Prostate gland (tissue), 2 donors: ENCODE measurements at regions not wholly inside any gene's neighbourhood (a gene's known extent, or its start where the extent isn't known, plus 50 kb on each side); places are given as distances from the start of the nearest gene placed in this dataset.
"Not testable (repeated sequence)": the region's sequence is repeated elsewhere in the genome, so short reads cannot be mapped to it uniquely, and the experiment has no call there.

Source experiments
- DNase-seq: peaks from one replicate; pipeline ENCODE4 v3.0.0-alpha.2; 2019; ENCODE audit warnings: low spot score
- H3K27ac ChIP-seq, 2 donors: fragments of 200-600 bp; sonication (generic); 2 replicates each; pipeline ENCODE4 v1.5.1; 2017 to 2019
- H3K27me3 ChIP-seq: fragments of 200-600 bp; sonication (generic); replicated peaks from 2 replicates; pipeline ENCODE4 v1.5.1; 2019; ENCODE audit not compliant: insufficient read depth
- H3K36me3 ChIP-seq, 2 donors: fragments of 200-600 bp; sonication (generic); 1 replicate in 1 of 2; 2 replicates in 1 of 2; pipeline versions ENCODE4 v1.5.1 to v1.8.1; 2017 to 2019
- H3K4me1 ChIP-seq: fragments of 200-600 bp; sonication (generic); replicated peaks from 2 replicates; pipeline ENCODE4 v1.5.1; 2019
- H3K4me3 ChIP-seq, 2 donors: fragments of 200-600 bp; sonication (generic); 2 replicates each; pipeline ENCODE4 v1.5.1; 2017 to 2019
- H3K9me3 ChIP-seq: fragments of 200-600 bp; sonication (generic); 2 replicates; pipeline ENCODE4 v1.5.1; 2017
- POLR2A ChIP-seq: fragments of 450-650 bp; IDR thresholded peaks from one replicate; pipeline ENCODE4 v1.6.1; 2016; ENCODE audit warnings: antibody characterized with exemption, mild to moderate bottlenecking
- POLR2AphosphoS5 ChIP-seq: sonication (generic); formaldehyde crosslinking; IDR thresholded peaks from one replicate; pipeline ENCODE4 v1.6.1; 2017; ENCODE audit warnings: antibody characterized with exemption
- WGBS: methylation state at CpG from one replicate; pipeline ENCODE4 v1.1.5; 2018; 5-methylcytosine and 5-hydroxymethylcytosine counted together
- intact Hi-C: fragments of 100-400 bp; cut with DNase I; formaldehyde crosslinking; loops from one replicate; pipeline ENCODE4 v1.14.2; 2022
- TF ChIP-seq, protein P1 (sequence below), 4 experiments: fragments of 200-600 bp in 2 of 4; fragments of 450-650 bp in 2 of 4; sonication (generic) in 2 of 4; IDR thresholded peaks; 1 replicate in 3 of 4; 2 replicates in 1 of 4; pipeline ENCODE4 v1.5.1; 2016 to 2019; ENCODE audit warnings: antibody characterized with exemption in 4 of 4, mild to moderate bottlenecking in 2 of 4, moderate library complexity in 2 of 4

DNA sequence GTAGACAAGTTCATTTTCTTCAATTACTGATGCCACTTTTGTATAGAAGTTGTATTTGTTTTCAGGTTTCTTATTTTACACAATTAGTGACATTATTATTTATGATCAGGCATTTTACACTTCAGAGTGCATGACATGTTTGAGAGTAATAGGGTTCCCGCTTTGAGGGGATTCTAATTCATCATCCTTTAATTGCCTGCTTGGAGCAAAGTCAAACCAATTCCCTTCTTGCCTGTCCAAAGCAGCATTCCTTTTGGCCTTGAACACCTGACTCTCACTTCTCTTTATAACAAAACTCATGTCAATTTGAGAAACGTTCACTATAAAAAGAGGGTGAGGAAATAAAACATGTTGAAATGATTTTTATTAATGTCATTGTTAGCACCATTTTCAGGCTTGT is 1149.4 kb downstream of the NXPH1 start:
- H3K9me3 ChIP-seq = no peaks in the 10 kb centered on the region
- H3K27ac ChIP-seq = no peak overlapping the region
- no peaks in the 10 kb centered on the region for H3K36me3 ChIP-seq
- H3K4me1 ChIP-seq = no peaks in the 10 kb centered on the region
- H3K4me3 ChIP-seq = no peak overlapping the region
- no peaks in the 10 kb centered on the region for H3K27me3 ChIP-seq
- DNase-seq = no peak
- intact Hi-C loops = no loop called here
- TF ChIP-seq, protein P1, sequence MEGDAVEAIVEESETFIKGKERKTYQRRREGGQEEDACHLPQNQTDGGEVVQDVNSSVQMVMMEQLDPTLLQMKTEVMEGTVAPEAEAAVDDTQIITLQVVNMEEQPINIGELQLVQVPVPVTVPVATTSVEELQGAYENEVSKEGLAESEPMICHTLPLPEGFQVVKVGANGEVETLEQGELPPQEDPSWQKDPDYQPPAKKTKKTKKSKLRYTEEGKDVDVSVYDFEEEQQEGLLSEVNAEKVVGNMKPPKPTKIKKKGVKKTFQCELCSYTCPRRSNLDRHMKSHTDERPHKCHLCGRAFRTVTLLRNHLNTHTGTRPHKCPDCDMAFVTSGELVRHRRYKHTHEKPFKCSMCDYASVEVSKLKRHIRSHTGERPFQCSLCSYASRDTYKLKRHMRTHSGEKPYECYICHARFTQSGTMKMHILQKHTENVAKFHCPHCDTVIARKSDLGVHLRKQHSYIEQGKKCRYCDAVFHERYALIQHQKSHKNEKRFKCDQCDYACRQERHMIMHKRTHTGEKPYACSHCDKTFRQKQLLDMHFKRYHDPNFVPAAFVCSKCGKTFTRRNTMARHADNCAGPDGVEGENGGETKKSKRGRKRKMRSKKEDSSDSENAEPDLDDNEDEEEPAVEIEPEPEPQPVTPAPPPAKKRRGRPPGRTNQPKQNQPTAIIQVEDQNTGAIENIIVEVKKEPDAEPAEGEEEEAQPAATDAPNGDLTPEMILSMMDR (IDR thresholded peaks at IDR 0.05) = no peak
- no peak for TF ChIP-seq POLR2AphosphoS5
- TF ChIP-seq POLR2A = no peak
- WGBS = 17% methylated on average over 2 of the region's 2 CpGs

- H3K4me1 ChIP-seq = no peaks in the 10 kb centered on the region
- DNase-seq = no peak
- no peak for TF ChIP-seq POLR2A
- no peak for TF ChIP-seq POLR2AphosphoS5
- TF ChIP-seq, protein P1 (IDR thresholded peaks at IDR 0.05) = no peak
- WGBS = 61% methylated on average over 2 of the region's 2 CpGs
- H3K4me3 ChIP-seq = no peak overlapping the region
- no peaks in the 10 kb centered on the region for H3K9me3 ChIP-seq
- no peaks in the 10 kb centered on the region for H3K36me3 ChIP-seq
- H3K27ac ChIP-seq = no peak overlapping the region
- intact Hi-C loops = no loop called here
- no peaks in the 10 kb centered on the region for H3K27me3 ChIP-seq
These were observed 1165.0 kb downstream of the NXPH1 start for GRCh38 chr7:9598411-9598810.

GRCh38 chr7:9600974-9601373 is 1167.6 kb downstream of the NXPH1 start:
- 91% methylated on average over 2 of the region's 2 CpGs for WGBS
- Histone ChIP-seq H3K4me3 (no peak overlapping the region), H3K36me3 (no peaks in the 10 kb centered on the region), H3K9me3 (no peaks in the 10 kb centered on the region), H3K4me1 (no peaks in the 10 kb centered on the region), H3K27ac (no peak overlapping the region), H3K27me3 (no peaks in the 10 kb centered on the region)
- intact Hi-C loops = no loop called here
- no peak for DNase-seq
- TF ChIP-seq POLR2A = no peak
- TF ChIP-seq POLR2AphosphoS5 = no peak
- TF ChIP-seq, protein P1 (IDR thresholded peaks at IDR 0.05) = no peak

GRCh38 chr7:9603291-9603690 is 1169.9 kb downstream of the NXPH1 start:
- Histone ChIP-seq H3K4me3 (no peak overlapping the region), H3K27ac (no peak overlapping the region), H3K36me3 (no peaks in the 10 kb centered on the region), H3K4me1 (no peaks in the 10 kb centered on the region), H3K9me3 (no peaks in the 10 kb centered on the region), H3K27me3 (no peaks in the 10 kb centered on the region)
- TF ChIP-seq, protein P1 (IDR thresholded peaks at IDR 0.05) = no peak
- TF ChIP-seq POLR2A = no peak
- TF ChIP-seq POLR2AphosphoS5 = no peak
- intact Hi-C loops = no loop called here
- DNase-seq = no peak

DNA sequence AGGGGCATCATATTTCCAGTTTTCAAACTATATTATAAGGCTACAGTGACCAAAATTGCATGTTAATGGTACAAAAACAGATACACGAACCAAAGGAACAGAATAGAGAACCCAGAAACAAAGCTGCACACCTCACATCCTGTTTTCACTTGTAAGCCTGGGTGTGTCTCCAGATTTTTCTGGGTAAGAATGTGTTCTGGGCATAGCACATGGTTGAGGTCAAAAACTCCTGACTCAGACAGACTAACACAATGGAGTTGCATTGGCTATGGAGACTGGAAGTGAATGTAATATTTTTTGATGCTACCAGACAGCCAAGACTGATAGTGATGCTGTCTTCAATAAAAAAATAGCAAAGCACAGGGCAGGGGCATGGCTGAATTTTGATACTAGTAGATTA is 1175.2 kb downstream of the NXPH1 start:
- no peaks in the 10 kb centered on the region for H3K36me3 ChIP-seq
- H3K27me3 ChIP-seq = no peaks in the 10 kb centered on the region
- H3K4me3 ChIP-seq = no peak overlapping the region
- 69% methylated on average over 1 of the region's 1 CpG for WGBS
- H3K27ac ChIP-seq = no peak overlapping the region
- H3K9me3 ChIP-seq = no peaks in the 10 kb centered on the region
- TF ChIP-seq POLR2AphosphoS5 (no peak), POLR2A (no peak)
- TF ChIP-seq, protein P1 (IDR thresholded peaks at IDR 0.05) = no peak
- intact Hi-C loops = no loop called here
- H3K4me1 ChIP-seq = no peaks in the 10 kb centered on the region
- no peak for DNase-seq

GRCh38 chr7:9620899-9621298 is 1187.5 kb downstream of the NXPH1 start:
- H3K4me3 ChIP-seq, H3K27ac ChIP-seq, intact Hi-C loops, DNase-seq, H3K27me3 ChIP-seq, H3K36me3 ChIP-seq, H3K4me1 ChIP-seq, H3K9me3 ChIP-seq: not testable (repeated sequence)
- 89% methylated on average over 6 of the region's 6 CpGs for WGBS

DNA sequence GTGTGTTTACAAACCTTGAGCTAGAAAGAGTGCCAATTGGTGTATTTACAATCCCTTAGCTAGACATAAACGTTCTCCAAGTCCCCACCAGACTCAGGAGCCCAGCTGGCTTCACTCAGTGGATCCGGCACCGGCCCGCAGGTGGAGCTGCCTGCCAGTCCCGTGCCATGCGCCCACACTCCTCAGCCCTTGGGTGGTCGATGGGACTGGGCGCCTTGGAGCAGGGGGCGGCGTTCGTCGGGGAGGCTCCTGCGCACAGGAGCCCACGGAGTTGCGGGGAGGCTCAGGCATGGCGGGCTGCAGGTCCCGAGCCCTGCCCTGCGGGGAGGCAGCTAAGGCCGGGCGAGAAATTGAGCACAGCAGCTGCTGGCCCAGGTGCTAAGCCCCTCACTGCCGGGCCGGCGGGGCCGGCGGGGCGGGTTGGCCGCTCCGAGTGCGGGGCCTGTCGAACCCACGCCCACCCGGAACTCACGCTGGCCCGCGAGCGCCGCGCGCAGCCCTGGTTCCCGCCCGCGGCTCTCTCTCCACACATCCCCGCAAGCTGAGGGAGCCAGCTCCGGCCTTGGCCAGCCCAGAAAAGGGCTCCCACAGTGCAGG is 1188.0 kb downstream of the NXPH1 start:
- intact Hi-C loops, H3K27me3 ChIP-seq, H3K4me3 ChIP-seq, H3K27ac ChIP-seq, DNase-seq, H3K4me1 ChIP-seq, H3K36me3 ChIP-seq, H3K9me3 ChIP-seq: not testable (repeated sequence)
- WGBS = 95% methylated on average over 20 of the region's 44 CpGs
